HepG2 (cell line): ENCODE measurements at regions not wholly inside any gene's neighbourhood (a gene's known extent, or its start where the extent isn't known, plus 50 kb on each side); places are given as distances from the start of the nearest gene placed in this dataset.

Experiments used
- ATAC-seq: fragments of 200-7000 bp; cut with Tn5 transposase; 3 replicates; pipeline ENCODE4 v1.9.1; 2020; ENCODE audit warnings: mild to moderate bottlenecking, moderate library complexity
- BruUV-seq: library from RNA; stranded (reverse); fragments of 400-500 nt; replicated peaks from 2 replicates; lab custom pipeline; 2021; lab: Mats Ljungman, UMichigan
- CTCF ChIA-PET: fragments of 300-600 bp; formaldehyde crosslinking; extraction: SDS; loops from one replicate; lab custom pipeline; 2021; ENCODE audit warnings: low total read pairs, inconsistent platforms, low intra/inter-chr PET ratio; lab: Yijun Ruan, JAX
- POLR2A ChIA-PET: fragments of 350-600 bp; sonication (Branson Sonifier 250); formaldehyde crosslinking; loops from one replicate; lab custom pipeline; 2020; ENCODE audit warnings: antibody characterized with exemption, inconsistent platforms; lab: Yijun Ruan, JAX
- DNase-seq: peaks from one replicate; pipeline ENCODE4 v3.0.0-alpha.2; 2015; ENCODE audit warnings: low spot score
- FAIRE-seq: peaks from 3 replicates; lab custom pipeline; 2011; peaks lifted over from hg19 to GRCh38; lab: Jason Lieb, UNC
- H2AFZ ChIP-seq: one replicate; pipeline ENCODE4 v1.6.1; 2011; ENCODE audit warnings: low read length, inconsistent platforms
- H3K27ac ChIP-seq: fragments of 300-600 bp; 3 replicates; pipeline ENCODE4 v1.8.0; 2011; ENCODE audit warnings: mixed run types, mild to moderate bottlenecking, mixed read lengths, low read length, inconsistent platforms; ENCODE audit not compliant: insufficient read depth; ENCODE audit errors: extremely low read length
- H3K27me3 ChIP-seq, 2 experiments: fragments of 200-600 bp in 1 of 2; 2 replicates in 1 of 2; 3 replicates in 1 of 2; pipeline versions ENCODE4 v1.6.0 to v1.8.0; 2011; ENCODE audit warnings: low read length in 2 of 2, mild to moderate bottlenecking in 2 of 2, moderate library complexity in 2 of 2, inconsistent platforms in 1 of 2; ENCODE audit not compliant: insufficient read depth in 2 of 2, control insufficient read depth in 1 of 2
- H3K36me3 ChIP-seq, 2 experiments: fragments of 200-600 bp in 1 of 2; replicated peaks in 1 of 2; 2 replicates in 1 of 2; 3 replicates in 1 of 2; pipeline versions ENCODE4 v1.5.1 to v1.8.0; 2011; ENCODE audit warnings: low read length in 2 of 2, inconsistent platforms in 1 of 2; ENCODE audit not compliant: insufficient read depth in 2 of 2, control insufficient read depth in 1 of 2
- H3K4me1 ChIP-seq: 2 replicates; pipeline ENCODE4 v1.5.1; 2012; ENCODE audit warnings: low read length, inconsistent platforms; ENCODE audit not compliant: insufficient read depth
- H3K4me2 ChIP-seq: 2 replicates; pipeline ENCODE4 v1.6.0; 2011; ENCODE audit warnings: low read depth, low read length, inconsistent platforms
- H3K4me3 ChIP-seq, 3 experiments: fragments of 200-600 bp in 1 of 3; sonication (generic), shearing (Covaris generic) in 1 of 3; replicated peaks in 1 of 3; 2 replicates each; pipeline ENCODE4 v1.5.1; 2011 to 2016; ENCODE audit warnings: low read length in 3 of 3, inconsistent platforms in 2 of 3, low read depth in 2 of 3, mild to moderate bottlenecking in 2 of 3, control low read depth in 1 of 3, mixed read lengths in 1 of 3; ENCODE audit not compliant: insufficient read depth in 1 of 3
- H3K79me2 ChIP-seq: one replicate; pipeline ENCODE4 v1.6.1; 2011; ENCODE audit warnings: low read length, inconsistent platforms; ENCODE audit not compliant: insufficient read depth
- H3K9ac ChIP-seq: 2 replicates; pipeline ENCODE4 v1.6.0; 2011; ENCODE audit warnings: mild to moderate bottlenecking, low read depth, low read length, inconsistent platforms; ENCODE audit not compliant: insufficient read depth
- H3K9me3 ChIP-seq: 2 replicates; pipeline ENCODE4 v1.5.1; 2012; ENCODE audit warnings: mild to moderate bottlenecking, low read length
- H4K20me1 ChIP-seq: 2 replicates; pipeline ENCODE4 v1.6.0; 2011; ENCODE audit warnings: inconsistent platforms, mild to moderate bottlenecking, low read length, moderate library complexity; ENCODE audit not compliant: insufficient read depth
- ATAD3A ChIP-seq: sonication (generic); formaldehyde crosslinking; IDR thresholded peaks from 2 replicates; pipeline ENCODE4 v1.4.0; 2020; ENCODE audit warnings: missing genetic modification reagents
- BCL3 ChIP-seq: sonication (generic); formaldehyde crosslinking; IDR thresholded peaks from 2 replicates; pipeline ENCODE4 v1.5.1; 2020; ENCODE audit warnings: mild to moderate bottlenecking, missing genetic modification reagents, moderate library complexity
- CEBPG ChIP-seq: IDR thresholded peaks from 2 replicates; pipeline ENCODE4 v1.6.1; 2016
- DPF2 ChIP-seq: sonication (generic); formaldehyde crosslinking; IDR thresholded peaks from 2 replicates; pipeline ENCODE4 v1.4.0; 2020; ENCODE audit warnings: mild to moderate bottlenecking, low read depth, missing genetic modification reagents, borderline replicate concordance
- EZH2 ChIP-seq: conservative IDR thresholded peaks from 2 replicates; pipeline ENCODE4 v1.6.1; 2012; ENCODE audit warnings: mild to moderate bottlenecking, low read depth, low read length, moderate library complexity
- HDAC2 ChIP-seq: sonication (generic); formaldehyde crosslinking; IDR thresholded peaks from 2 replicates; pipeline ENCODE4 v1.4.0; 2020; ENCODE audit warnings: missing genetic modification reagents
- HOXA9 ChIP-seq: sonication (generic); formaldehyde crosslinking; IDR thresholded peaks from 2 replicates; pipeline ENCODE4 v1.8.1; 2022; ENCODE audit warnings: missing genetic modification reagents, mild to moderate bottlenecking, moderate library complexity, borderline replicate concordance
- PLRG1 ChIP-seq: fragments of 450-650 bp; conservative IDR thresholded peaks from 2 replicates; pipeline ENCODE4 v1.6.1; 2016
- POLR2AphosphoS5 ChIP-seq: IDR thresholded peaks from 2 replicates; pipeline ENCODE4 v1.6.1; 2012; ENCODE audit warnings: low read depth, low read length
- SRY ChIP-seq: sonication (generic); formaldehyde crosslinking; IDR thresholded peaks from 2 replicates; pipeline ENCODE4 v1.8.0; 2022; ENCODE audit warnings: mild to moderate bottlenecking, missing genetic modification reagents
- SSRP1 ChIP-seq: IDR thresholded peaks from 2 replicates; pipeline ENCODE4 v1.6.1; 2016; ENCODE audit warnings: control low read depth
- ZBTB38 ChIP-seq: sonication (generic); formaldehyde crosslinking; IDR thresholded peaks from 2 replicates; pipeline ENCODE4 v1.5.1; 2020; ENCODE audit warnings: mild to moderate bottlenecking, missing genetic modification reagents
- ZMYM3 ChIP-seq: sonication (generic); formaldehyde crosslinking; IDR thresholded peaks from 2 replicates; pipeline ENCODE4 v1.5.1; 2020; ENCODE audit warnings: mild to moderate bottlenecking, missing genetic modification reagents
- ZNF331 ChIP-seq: sonication (generic); formaldehyde crosslinking; IDR thresholded peaks from 2 replicates; pipeline ENCODE4 v1.4.0; 2020; ENCODE audit warnings: missing genetic modification reagents
- ZNF724P ChIP-seq: sonication (generic); formaldehyde crosslinking; IDR thresholded peaks from 2 replicates; pipeline ENCODE4 v1.8.0; 2022; ENCODE audit warnings: missing genetic modification reagents, borderline replicate concordance
- ZNF883 ChIP-seq: sonication (generic); formaldehyde crosslinking; IDR thresholded peaks from 2 replicates; pipeline ENCODE4 v1.5.1; 2020; ENCODE audit warnings: mild to moderate bottlenecking, missing genetic modification reagents; ENCODE audit errors: not compliant biosample characterization
- ZZZ3 ChIP-seq: sonication (generic); formaldehyde crosslinking; IDR thresholded peaks from 2 replicates; pipeline ENCODE4 v1.4.0; 2020; ENCODE audit warnings: missing genetic modification reagents, mild to moderate bottlenecking, borderline replicate concordance
- WGBS: methylation state at CpG from one replicate; pipeline ENCODE4 v1.1.6; 2017; ENCODE audit warnings: low lambda C conversion rate; 5-methylcytosine and 5-hydroxymethylcytosine counted together
- in situ Hi-C: cut with HindIII; loops from 2 replicates; pipeline ENCODE4 v1.10.0; 2017; ENCODE audit warnings: low pct_unique_long_range_greater_than_20kb; ENCODE audit not compliant: extremely low pct_ligation_motif_present
- intact Hi-C: fragments of 100-400 bp; cut with micrococcal nuclease; formaldehyde crosslinking; loops from one replicate; pipeline ENCODE4 v1.10.0; 2022; ENCODE audit not compliant: unreplicated experiment

DNA sequence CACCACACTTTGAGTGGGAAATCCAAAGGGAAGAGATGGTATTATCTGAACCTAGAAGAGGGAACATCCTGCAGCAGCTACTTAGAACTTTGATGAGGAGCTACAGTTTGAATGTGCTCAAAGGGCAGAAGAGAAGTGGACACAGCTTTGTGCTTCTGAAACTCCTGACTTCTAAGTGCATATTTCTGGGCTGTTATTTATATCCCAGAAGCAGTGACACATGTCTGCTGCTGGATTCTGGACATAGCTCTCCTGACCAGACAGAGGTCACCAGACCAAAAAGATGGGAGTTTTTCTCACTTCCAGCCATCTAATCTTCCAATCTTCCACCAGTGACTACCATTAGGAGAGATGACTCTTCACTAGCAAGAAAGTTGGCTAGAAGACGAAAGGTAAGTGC, 153.9 kb downstream of the FSIP2 start:
- intact Hi-C loops (loop anchor here (5.0 kb wide), 1 partner anchor 110 kb away; no protein-coding TSS in a partner anchor), in situ Hi-C loops (no loop called here)
- no peak for ATAC-seq
- WGBS = 92% methylated on average over 1 of the region's 1 CpG
- Histone ChIP-seq H4K20me1 (no peaks in the 10 kb centered on the region), H3K4me1 (peaks cover 41% of the 10 kb centered on the region), H3K36me3 (no peaks in the 10 kb centered on the region), H3K27ac (no peak overlapping the region), H3K79me2 (no peaks in the 10 kb centered on the region), H3K27me3 (no peaks in the 10 kb centered on the region), H2AFZ (no peak overlapping the region), H3K4me2 (no peak overlapping the region), H3K4me3 (no peak overlapping the region), H3K9ac (no peak overlapping the region), H3K9me3 (no peaks in the 10 kb centered on the region)
- no peak for FAIRE-seq
- POLR2A ChIA-PET = no interaction called here
- BruUV-seq = no TSS peak
- CTCF ChIA-PET = no interaction called here
- DNase-seq = no peak
- TF ChIP-seq ZNF724P (CRISPR knock-in tag) (no peak), BCL3 (no peak), ZMYM3 (no peak), CEBPG (CRISPR knock-in tag) (no peak), ZNF883 (CRISPR knock-in tag) (no peak), PLRG1 (no peak), ZZZ3 (no peak), ATAD3A (CRISPR knock-in tag) (no peak), DPF2 (no peak), EZH2 (no peak), POLR2AphosphoS5 (no peak), ZBTB38 (CRISPR knock-in tag) (no peak), HOXA9 (no peak), SSRP1 (CRISPR knock-in tag) (no peak), ZNF331 (CRISPR knock-in tag) (no peak), HDAC2 (no peak), SRY (CRISPR knock-in tag) (no peak)
